HEK293 (cell line): ENCODE measurements at regions not wholly inside any gene's neighbourhood (a gene's known extent, or its start where the extent isn't known, plus 50 kb on each side); places are given as distances from the start of the nearest gene placed in this dataset.

Source experiments
- CTCF ChIA-PET: fragments of 350-600 bp; formaldehyde crosslinking; extraction: SDS; loops from one replicate; lab custom pipeline; 2021; ENCODE audit warnings: antibody characterized with exemption; lab: Yijun Ruan, JAX
- POLR2A ChIA-PET: fragments of 300-600 bp; formaldehyde crosslinking; extraction: SDS; loops from one replicate; lab custom pipeline; 2020; ENCODE audit warnings: antibody characterized with exemption, inconsistent platforms; lab: Yijun Ruan, JAX
- H3K27ac ChIP-seq: fragments of 200-500 bp; sonication (Bioruptor generic); 2 replicates; pipeline ENCODE4 v1.5.1; 2014; ENCODE audit warnings: low read depth, low read length, control low read depth, inconsistent platforms; ENCODE audit errors: extremely low read depth
- H3K36me3 ChIP-seq, 2 experiments: fragments of 200-500 bp in 1 of 2; sonication (Bioruptor generic) in 1 of 2; 1 replicate in 1 of 2; 2 replicates in 1 of 2; pipeline ENCODE4 v1.5.1; 2014 to 2017; ENCODE audit warnings: inconsistent platforms in 2 of 2, low read length in 2 of 2; ENCODE audit not compliant: control insufficient read depth in 2 of 2, insufficient read depth in 1 of 2
- H3K4me1 ChIP-seq: fragments of 200-500 bp; sonication (Bioruptor generic); 2 replicates; pipeline ENCODE4 v1.5.1; 2014; ENCODE audit warnings: mild to moderate bottlenecking, low read length, inconsistent platforms; ENCODE audit not compliant: control insufficient read depth, insufficient read depth
- H3K4me3 ChIP-seq: 2 replicates; pipeline ENCODE4 v1.5.1; 2011; ENCODE audit warnings: low read depth, mild to moderate bottlenecking, control low read depth, low read length, moderate library complexity
- H3K9me3 ChIP-seq: fragments of 200-500 bp; sonication (Bioruptor generic); 2 replicates; pipeline ENCODE4 v1.5.1; 2014; ENCODE audit warnings: low read depth, low read length, inconsistent platforms; ENCODE audit not compliant: control insufficient read depth, insufficient read depth
- BCL11A ChIP-seq: fragments of 450-650 bp; formaldehyde crosslinking; IDR thresholded peaks from 2 replicates; pipeline ENCODE4 v1.5.1; 2016; ENCODE audit warnings: low read depth, missing biosample characterization, missing genetic modification characterization
- GFI1B ChIP-seq: fragments of 450-650 bp; formaldehyde crosslinking; IDR thresholded peaks from 2 replicates; pipeline ENCODE4 v1.5.1; 2016; ENCODE audit warnings: missing biosample characterization, missing genetic modification characterization
- PRDM4 ChIP-seq: fragments of 450-650 bp; formaldehyde crosslinking; IDR thresholded peaks from 2 replicates; pipeline ENCODE4 v1.5.1; 2017; ENCODE audit warnings: missing biosample characterization, missing genetic modification characterization
- YY1 ChIP-seq: fragments of 450-650 bp; formaldehyde crosslinking; IDR thresholded peaks from 2 replicates; pipeline ENCODE4 v1.5.1; 2018; ENCODE audit warnings: missing biosample characterization, missing genetic modification characterization
- ZBTB6 ChIP-seq: fragments of 450-650 bp; formaldehyde crosslinking; IDR thresholded peaks from 2 replicates; pipeline ENCODE4 v1.5.1; 2017; ENCODE audit warnings: missing biosample characterization, missing genetic modification characterization
- ZFHX2 ChIP-seq: fragments of 450-650 bp; formaldehyde crosslinking; conservative IDR thresholded peaks from 2 replicates; pipeline ENCODE4 v1.5.1; 2016; ENCODE audit warnings: missing biosample characterization, missing genetic modification characterization
- ZIC2 ChIP-seq: fragments of 450-650 bp; formaldehyde crosslinking; IDR thresholded peaks from 2 replicates; pipeline ENCODE4 v1.5.1; 2016; ENCODE audit warnings: missing biosample characterization, missing genetic modification characterization
- ZNF146 ChIP-seq: fragments of 450-650 bp; formaldehyde crosslinking; IDR thresholded peaks from 2 replicates; pipeline ENCODE4 v1.5.1; 2016; ENCODE audit warnings: missing biosample characterization, missing genetic modification characterization
- ZNF2 ChIP-seq: fragments of 450-650 bp; formaldehyde crosslinking; IDR thresholded peaks from 2 replicates; pipeline ENCODE4 v1.5.1; 2016; ENCODE audit warnings: missing biosample characterization, missing genetic modification characterization
- ZNF214 ChIP-seq: fragments of 450-650 bp; formaldehyde crosslinking; IDR thresholded peaks from 2 replicates; pipeline ENCODE4 v1.5.1; 2017; ENCODE audit warnings: missing biosample characterization, mild to moderate bottlenecking, missing genetic modification characterization, borderline replicate concordance
- ZNF24 ChIP-seq: fragments of 450-650 bp; formaldehyde crosslinking; IDR thresholded peaks from 2 replicates; pipeline ENCODE4 v1.5.1; 2016; ENCODE audit warnings: missing biosample characterization, missing genetic modification characterization
- ZNF274 ChIP-seq, 2 experiments: fragments of 200-500 bp in 1 of 2; fragments of 450-650 bp in 1 of 2; sonication (Bioruptor generic) in 1 of 2; formaldehyde crosslinking in 1 of 2; IDR thresholded peaks; 2 replicates each; pipeline versions ENCODE4 v1.5.1 to v1.6.1; 2014 to 2016; ENCODE audit warnings: borderline replicate concordance in 1 of 2, inconsistent platforms in 1 of 2, low read length in 1 of 2, missing biosample characterization in 1 of 2, missing genetic modification characterization in 1 of 2
- ZNF585B ChIP-seq: fragments of 450-650 bp; formaldehyde crosslinking; IDR thresholded peaks from 2 replicates; pipeline ENCODE4 v1.5.1; 2016; ENCODE audit warnings: missing biosample characterization, missing genetic modification characterization
- ZNF645 ChIP-seq: fragments of 450-650 bp; formaldehyde crosslinking; IDR thresholded peaks from 2 replicates; pipeline ENCODE4; 2016; ENCODE audit warnings: missing biosample characterization, missing genetic modification characterization
- ZNF776 ChIP-seq: fragments of 450-650 bp; formaldehyde crosslinking; IDR thresholded peaks from 2 replicates; pipeline ENCODE4 v1.5.0; 2017; ENCODE audit warnings: missing biosample characterization, missing genetic modification characterization, borderline replicate concordance
- ZNF785 ChIP-seq: fragments of 450-650 bp; formaldehyde crosslinking; IDR thresholded peaks from 2 replicates; pipeline ENCODE4 v1.5.1; 2016; ENCODE audit warnings: missing biosample characterization, missing genetic modification characterization
- ZNF830 ChIP-seq: fragments of 450-650 bp; IDR thresholded peaks from 2 replicates; pipeline ENCODE4 v1.5.0; 2018; ENCODE audit warnings: missing biosample characterization, missing genetic modification characterization, low read depth, mild to moderate bottlenecking, moderate library complexity
- TF ChIP-seq, protein P1 (sequence below): fragments of 450-650 bp; IDR thresholded peaks from 2 replicates; pipeline ENCODE4 v1.5.1; 2018; ENCODE audit warnings: missing biosample characterization, missing genetic modification characterization
- TF ChIP-seq, protein P2 (sequence below): fragments of 450-650 bp; formaldehyde crosslinking; IDR thresholded peaks from 2 replicates; pipeline ENCODE4 v1.5.1; 2017; ENCODE audit warnings: missing biosample characterization, missing genetic modification characterization
- TF ChIP-seq, protein P3 (sequence below): fragments of 450-650 bp; formaldehyde crosslinking; IDR thresholded peaks from 2 replicates; pipeline ENCODE4 v1.5.1; 2016; ENCODE audit warnings: missing biosample characterization, missing genetic modification characterization
- TF ChIP-seq, protein P4 (sequence below): fragments of 450-650 bp; formaldehyde crosslinking; IDR thresholded peaks from 2 replicates; pipeline ENCODE4 v1.5.1; 2016; ENCODE audit warnings: missing biosample characterization, missing genetic modification characterization, borderline replicate concordance

DNA sequence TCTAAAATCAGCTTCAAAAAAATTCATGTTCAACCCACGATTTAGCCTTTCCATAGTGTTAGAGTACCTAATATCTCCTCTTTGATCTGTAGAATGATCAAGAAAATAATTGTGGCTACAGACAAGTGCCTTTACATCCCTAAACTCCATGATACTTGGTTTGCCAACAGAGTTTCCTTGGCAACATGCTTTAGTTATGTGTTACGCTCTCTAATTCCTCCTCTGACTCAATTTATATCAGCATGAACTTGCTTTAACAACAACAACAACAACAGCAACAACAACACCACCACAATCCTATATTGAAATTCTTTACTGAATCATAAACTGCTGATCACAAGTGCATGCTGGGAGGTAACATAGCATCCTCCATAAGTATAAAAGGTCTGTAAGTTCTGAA is 757.8 kb downstream of the CDH11 start:
- no peak overlapping the region for H3K27ac ChIP-seq
- no peak overlapping the region for H3K4me3 ChIP-seq
- POLR2A ChIA-PET, result no interaction called here
- no peaks in the 10 kb centered on the region for H3K9me3 ChIP-seq
- no peaks in the 10 kb centered on the region for H3K36me3 ChIP-seq
- TF ChIP-seq PRDM4 (tag by site-specific recombination), result no peak
- TF ChIP-seq ZNF776 (tag by site-specific recombination), result no peak
- TF ChIP-seq ZIC2 (tag by site-specific recombination), result no peak
- TF ChIP-seq, protein P1, sequence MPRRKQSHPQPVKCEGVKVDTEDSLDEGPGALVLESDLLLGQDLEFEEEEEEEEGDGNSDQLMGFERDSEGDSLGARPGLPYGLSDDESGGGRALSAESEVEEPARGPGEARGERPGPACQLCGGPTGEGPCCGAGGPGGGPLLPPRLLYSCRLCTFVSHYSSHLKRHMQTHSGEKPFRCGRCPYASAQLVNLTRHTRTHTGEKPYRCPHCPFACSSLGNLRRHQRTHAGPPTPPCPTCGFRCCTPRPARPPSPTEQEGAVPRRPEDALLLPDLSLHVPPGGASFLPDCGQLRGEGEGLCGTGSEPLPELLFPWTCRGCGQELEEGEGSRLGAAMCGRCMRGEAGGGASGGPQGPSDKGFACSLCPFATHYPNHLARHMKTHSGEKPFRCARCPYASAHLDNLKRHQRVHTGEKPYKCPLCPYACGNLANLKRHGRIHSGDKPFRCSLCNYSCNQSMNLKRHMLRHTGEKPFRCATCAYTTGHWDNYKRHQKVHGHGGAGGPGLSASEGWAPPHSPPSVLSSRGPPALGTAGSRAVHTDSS (tag by site-specific recombination), result no peak
- TF ChIP-seq ZNF146, result no peak
- TF ChIP-seq ZNF645, result no peak
- TF ChIP-seq GFI1B (tag by site-specific recombination), result no peak
- CTCF ChIA-PET, result no interaction called here
- H3K4me1 ChIP-seq, result no peaks in the 10 kb centered on the region

DNA sequence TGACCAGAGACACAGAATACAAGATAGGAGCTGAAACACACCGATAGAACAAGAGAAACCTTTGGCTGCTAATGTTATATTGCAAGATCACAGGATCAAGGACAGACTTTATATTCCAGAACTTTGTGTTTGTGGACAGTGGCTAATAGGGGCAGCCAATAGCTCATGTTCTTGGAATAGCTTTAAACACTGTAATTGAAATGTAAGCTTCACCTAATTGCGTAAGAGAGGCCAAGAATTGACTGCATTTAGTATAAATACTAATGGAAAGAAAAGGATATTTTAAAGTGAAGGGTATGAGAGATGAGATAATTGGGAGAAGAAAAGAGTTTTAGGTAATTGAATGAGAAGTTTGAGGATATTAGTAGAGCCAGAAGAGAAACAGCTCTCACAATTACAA is 758.8 kb downstream of the CDH11 start:
- ChIA-PET POLR2A (no interaction called here), CTCF (no interaction called here)
- no peaks in the 10 kb centered on the region for H3K9me3 ChIP-seq
- no peak overlapping the region for H3K27ac ChIP-seq
- H3K36me3 ChIP-seq, result no peaks in the 10 kb centered on the region
- H3K4me3 ChIP-seq, result no peak overlapping the region
- no peaks in the 10 kb centered on the region for H3K4me1 ChIP-seq
- TF ChIP-seq, protein P2, sequence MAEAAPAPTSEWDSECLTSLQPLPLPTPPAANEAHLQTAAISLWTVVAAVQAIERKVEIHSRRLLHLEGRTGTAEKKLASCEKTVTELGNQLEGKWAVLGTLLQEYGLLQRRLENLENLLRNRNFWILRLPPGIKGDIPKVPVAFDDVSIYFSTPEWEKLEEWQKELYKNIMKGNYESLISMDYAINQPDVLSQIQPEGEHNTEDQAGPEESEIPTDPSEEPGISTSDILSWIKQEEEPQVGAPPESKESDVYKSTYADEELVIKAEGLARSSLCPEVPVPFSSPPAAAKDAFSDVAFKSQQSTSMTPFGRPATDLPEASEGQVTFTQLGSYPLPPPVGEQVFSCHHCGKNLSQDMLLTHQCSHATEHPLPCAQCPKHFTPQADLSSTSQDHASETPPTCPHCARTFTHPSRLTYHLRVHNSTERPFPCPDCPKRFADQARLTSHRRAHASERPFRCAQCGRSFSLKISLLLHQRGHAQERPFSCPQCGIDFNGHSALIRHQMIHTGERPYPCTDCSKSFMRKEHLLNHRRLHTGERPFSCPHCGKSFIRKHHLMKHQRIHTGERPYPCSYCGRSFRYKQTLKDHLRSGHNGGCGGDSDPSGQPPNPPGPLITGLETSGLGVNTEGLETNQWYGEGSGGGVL (tag by site-specific recombination), result no peak
- TF ChIP-seq ZNF785 (tag by site-specific recombination) (no peak), ZBTB6 (tag by site-specific recombination) (no peak), ZNF214 (tag by site-specific recombination) (no peak), ZNF146 (no peak), ZFHX2 (tag by site-specific recombination) (no peak), ZNF585B (tag by site-specific recombination) (no peak), BCL11A (tag by site-specific recombination) (no peak), ZNF24 (tag by site-specific recombination) (no peak), ZNF2 (tag by site-specific recombination) (no peak), ZNF274 (IDR thresholded peaks at IDR 0.05; ENCODE audit: low read length) (no peak), ZNF274 (tag by site-specific recombination; IDR thresholded peaks at IDR 0.05; ENCODE audit: borderline replicate concordance) (no peak), ZNF830 (tag by site-specific recombination) (no peak), YY1 (no peak)
- TF ChIP-seq, protein P3, sequence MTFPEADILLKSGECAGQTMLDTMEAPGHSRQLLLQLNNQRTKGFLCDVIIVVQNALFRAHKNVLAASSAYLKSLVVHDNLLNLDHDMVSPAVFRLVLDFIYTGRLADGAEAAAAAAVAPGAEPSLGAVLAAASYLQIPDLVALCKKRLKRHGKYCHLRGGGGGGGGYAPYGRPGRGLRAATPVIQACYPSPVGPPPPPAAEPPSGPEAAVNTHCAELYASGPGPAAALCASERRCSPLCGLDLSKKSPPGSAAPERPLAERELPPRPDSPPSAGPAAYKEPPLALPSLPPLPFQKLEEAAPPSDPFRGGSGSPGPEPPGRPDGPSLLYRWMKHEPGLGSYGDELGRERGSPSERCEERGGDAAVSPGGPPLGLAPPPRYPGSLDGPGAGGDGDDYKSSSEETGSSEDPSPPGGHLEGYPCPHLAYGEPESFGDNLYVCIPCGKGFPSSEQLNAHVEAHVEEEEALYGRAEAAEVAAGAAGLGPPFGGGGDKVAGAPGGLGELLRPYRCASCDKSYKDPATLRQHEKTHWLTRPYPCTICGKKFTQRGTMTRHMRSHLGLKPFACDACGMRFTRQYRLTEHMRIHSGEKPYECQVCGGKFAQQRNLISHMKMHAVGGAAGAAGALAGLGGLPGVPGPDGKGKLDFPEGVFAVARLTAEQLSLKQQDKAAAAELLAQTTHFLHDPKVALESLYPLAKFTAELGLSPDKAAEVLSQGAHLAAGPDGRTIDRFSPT (tag by site-specific recombination), result no peak
- TF ChIP-seq, protein P4, sequence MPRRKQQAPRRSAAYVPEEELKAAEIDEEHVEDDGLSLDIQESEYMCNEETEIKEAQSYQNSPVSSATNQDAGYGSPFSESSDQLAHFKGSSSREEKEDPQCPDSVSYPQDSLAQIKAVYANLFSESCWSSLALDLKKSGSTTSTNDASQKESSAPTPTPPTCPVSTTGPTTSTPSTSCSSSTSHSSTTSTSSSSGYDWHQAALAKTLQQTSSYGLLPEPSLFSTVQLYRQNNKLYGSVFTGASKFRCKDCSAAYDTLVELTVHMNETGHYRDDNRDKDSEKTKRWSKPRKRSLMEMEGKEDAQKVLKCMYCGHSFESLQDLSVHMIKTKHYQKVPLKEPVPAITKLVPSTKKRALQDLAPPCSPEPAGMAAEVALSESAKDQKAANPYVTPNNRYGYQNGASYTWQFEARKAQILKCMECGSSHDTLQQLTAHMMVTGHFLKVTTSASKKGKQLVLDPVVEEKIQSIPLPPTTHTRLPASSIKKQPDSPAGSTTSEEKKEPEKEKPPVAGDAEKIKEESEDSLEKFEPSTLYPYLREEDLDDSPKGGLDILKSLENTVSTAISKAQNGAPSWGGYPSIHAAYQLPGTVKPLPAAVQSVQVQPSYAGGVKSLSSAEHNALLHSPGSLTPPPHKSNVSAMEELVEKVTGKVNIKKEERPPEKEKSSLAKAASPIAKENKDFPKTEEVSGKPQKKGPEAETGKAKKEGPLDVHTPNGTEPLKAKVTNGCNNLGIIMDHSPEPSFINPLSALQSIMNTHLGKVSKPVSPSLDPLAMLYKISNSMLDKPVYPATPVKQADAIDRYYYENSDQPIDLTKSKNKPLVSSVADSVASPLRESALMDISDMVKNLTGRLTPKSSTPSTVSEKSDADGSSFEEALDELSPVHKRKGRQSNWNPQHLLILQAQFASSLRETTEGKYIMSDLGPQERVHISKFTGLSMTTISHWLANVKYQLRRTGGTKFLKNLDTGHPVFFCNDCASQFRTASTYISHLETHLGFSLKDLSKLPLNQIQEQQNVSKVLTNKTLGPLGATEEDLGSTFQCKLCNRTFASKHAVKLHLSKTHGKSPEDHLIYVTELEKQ (tag by site-specific recombination), result no peak
